ENCODE measurements at regions not wholly inside any gene's neighbourhood (a gene's known extent, or its start where the extent isn't known, plus 50 kb on each side); places are given as distances from the start of the nearest gene placed in this dataset.

DNA sequence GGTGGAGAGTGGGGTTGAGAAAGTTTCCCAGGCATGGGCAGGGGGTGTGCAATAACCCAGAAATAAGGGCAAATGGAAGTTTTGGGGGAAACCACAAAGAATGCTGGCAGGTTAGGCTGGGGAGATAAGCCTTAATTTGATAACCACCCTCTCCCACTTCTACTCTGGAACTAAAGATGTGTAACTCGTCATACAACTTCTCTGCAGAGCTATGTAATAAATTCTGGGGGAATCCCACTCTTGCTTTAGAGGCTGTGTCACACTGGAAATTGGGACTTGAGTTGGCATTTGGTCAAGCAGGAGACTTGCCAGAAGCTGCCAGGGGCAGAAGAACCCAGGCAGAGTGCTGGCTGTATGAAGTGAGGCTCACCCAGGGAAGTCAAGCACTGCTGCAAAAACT, 170.9 kb upstream of the CPEB2 start:
- H3K9me3 ChIP-seq (ENCODE audit: insufficient read depth, low read depth, low read length), result no peaks in the 10 kb centered on the region
- H2AFZ ChIP-seq (ENCODE audit: insufficient read depth, low read length, poor library complexity), result no peak overlapping the region
- H4K91ac ChIP-seq (ENCODE audit: low read depth, low read length), result no peak overlapping the region
- H3K4me2 ChIP-seq (ENCODE audit: low read length), result no peak overlapping the region
- H3K18ac ChIP-seq (ENCODE audit: low read length), result no peak overlapping the region
- no peaks in the 10 kb centered on the region for H3K27me3 ChIP-seq (ENCODE audit: insufficient read depth, low read length)
- H3K4me3 ChIP-seq (ENCODE audit: low read depth, low read length), result no peak overlapping the region
- no peaks in the 10 kb centered on the region for H3K79me1 ChIP-seq (ENCODE audit: low read length)
- no peak overlapping the region for H3K9ac ChIP-seq (ENCODE audit: low read length)
- H4K8ac ChIP-seq (ENCODE audit: low read depth, low read length), result no peak overlapping the region
- no peak overlapping the region for H3K27ac ChIP-seq (ENCODE audit: low read depth, low read length)
- H2BK12ac ChIP-seq (ENCODE audit: low read length), result no peak overlapping the region
- H2BK120ac ChIP-seq (ENCODE audit: insufficient read depth, low read length, poor library complexity), result no peak overlapping the region
- H2AK5ac ChIP-seq (ENCODE audit: low read length), result no peak overlapping the region
- no peak overlapping the region for H3K23ac ChIP-seq (ENCODE audit: low read length)
- H3K79me2 ChIP-seq (ENCODE audit: control insufficient read depth, insufficient read depth, low read length, poor library complexity), result no peaks in the 10 kb centered on the region
- H3K14ac ChIP-seq (ENCODE audit: low read length), result no peak overlapping the region
- peaks cover 0 to 5% of the 10 kb centered on the region in 2 experiments for H3K4me1 ChIP-seq (ENCODE audit: control insufficient read depth in 1 of 2, insufficient read depth in 2 of 2, low read length in 2 of 2)
- no CpG with 5 or more reads among the region's 1 CpG for WGBS (ENCODE audit: extremely low coverage, insufficient coverage, insufficient read length)
- no peak overlapping the region for H3K4ac ChIP-seq (ENCODE audit: low read depth, low read length)
- no peaks in the 10 kb centered on the region for H3K36me3 ChIP-seq (ENCODE audit: control insufficient read depth in 1 of 2, insufficient read depth in 2 of 2, low read length in 2 of 2)
- DNase-seq, result no peak
- H2BK5ac ChIP-seq (ENCODE audit: low read depth, low read length, poor library complexity), result no peak overlapping the region
- no peak overlapping the region for H4K12ac ChIP-seq (ENCODE audit: low read depth, low read length)

GRCh38 chr4:14833053-14833452, 169.2 kb upstream of the CPEB2 start:
- Histone ChIP-seq H3K27ac (ENCODE audit: low read depth, low read length) (no peak overlapping the region), H2BK120ac (ENCODE audit: insufficient read depth, low read length, poor library complexity) (no peak overlapping the region), H3K9ac (ENCODE audit: low read length) (peak overlapping the region; percentile 39), H4K12ac (ENCODE audit: low read depth, low read length) (no peak overlapping the region), H2AK5ac (ENCODE audit: low read length) (no peak overlapping the region), H4K91ac (ENCODE audit: low read depth, low read length) (no peak overlapping the region), H3K23ac (ENCODE audit: low read length) (no peak overlapping the region), H3K79me2 (ENCODE audit: control insufficient read depth, insufficient read depth, low read length, poor library complexity) (no peaks in the 10 kb centered on the region), H3K14ac (ENCODE audit: low read length) (no peak overlapping the region), H4K8ac (ENCODE audit: low read depth, low read length) (no peak overlapping the region), H2BK5ac (ENCODE audit: low read depth, low read length, poor library complexity) (no peak overlapping the region), H3K4ac (ENCODE audit: low read depth, low read length) (no peak overlapping the region), H2BK12ac (ENCODE audit: low read length) (no peak overlapping the region), H3K4me3 (ENCODE audit: low read depth, low read length) (no peak overlapping the region), H3K79me1 (ENCODE audit: low read length) (no peaks in the 10 kb centered on the region), H3K4me1 (ENCODE audit: control insufficient read depth in 1 of 2, insufficient read depth in 2 of 2, low read length in 2 of 2) (peaks cover 0 to 5% of the 10 kb centered on the region in 2 experiments), H3K4me2 (ENCODE audit: low read length) (no peak overlapping the region), H3K18ac (ENCODE audit: low read length) (no peak overlapping the region), H3K27me3 (ENCODE audit: insufficient read depth, low read length) (no peaks in the 10 kb centered on the region), H3K36me3 (ENCODE audit: control insufficient read depth in 1 of 2, insufficient read depth in 2 of 2, low read length in 2 of 2) (no peaks in the 10 kb centered on the region), H2AFZ (ENCODE audit: insufficient read depth, low read length, poor library complexity) (no peak overlapping the region), H3K9me3 (ENCODE audit: insufficient read depth, low read depth, low read length) (no peaks in the 10 kb centered on the region)
- no peak for DNase-seq
- no CpG with 5 or more reads among the region's 5 CpGs for WGBS (ENCODE audit: extremely low coverage, insufficient coverage, insufficient read length)

DNA sequence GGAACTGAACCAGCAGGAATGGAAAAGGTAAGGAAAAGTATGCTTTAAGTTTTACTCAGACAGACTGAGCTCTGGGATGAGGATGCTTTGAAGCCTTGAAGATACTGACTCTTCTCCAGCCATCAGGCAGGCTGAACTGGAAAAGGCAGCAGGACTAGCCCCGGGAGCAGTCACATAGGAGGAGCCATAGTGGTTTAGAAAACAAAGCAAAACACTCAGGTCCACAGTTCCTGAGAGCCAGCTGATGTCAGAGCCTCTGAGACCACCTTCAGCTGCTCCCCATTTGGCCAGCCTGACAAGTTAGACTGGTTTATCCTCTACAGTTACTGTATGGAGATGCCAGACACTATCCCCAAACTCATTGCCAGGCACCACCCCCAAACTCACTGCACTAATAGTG, 167.9 kb upstream of the CPEB2 start:
- no peak overlapping the region for H3K4me3 ChIP-seq (ENCODE audit: low read depth, low read length)
- WGBS (ENCODE audit: extremely low coverage, insufficient coverage, insufficient read length), result no CpG with 5 or more reads among the region's 1 CpG
- H3K23ac ChIP-seq (ENCODE audit: low read length), result no peak overlapping the region

DNA sequence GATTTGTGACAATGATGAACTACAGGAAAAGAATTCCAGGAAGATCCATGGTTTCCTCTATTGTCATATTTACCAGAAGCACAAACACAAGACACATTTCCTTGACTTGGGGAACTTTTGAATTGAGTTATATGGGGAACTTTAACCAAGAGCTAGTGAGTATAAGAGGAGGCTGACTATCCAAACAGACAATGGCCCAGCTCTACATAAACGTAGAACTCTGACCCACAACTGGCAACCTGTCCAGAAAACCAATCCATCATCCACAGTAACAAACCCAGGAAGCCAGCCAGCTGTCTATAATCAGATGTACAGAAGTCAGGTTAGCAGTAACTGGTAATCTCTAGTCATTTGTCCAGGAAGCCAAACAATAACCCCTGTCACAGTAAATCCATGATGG, 167.0 kb upstream of the CPEB2 start:
- no peak overlapping the region for H4K12ac ChIP-seq (ENCODE audit: low read depth, low read length)
- no peak overlapping the region for H3K4me2 ChIP-seq (ENCODE audit: low read length)
- WGBS (ENCODE audit: extremely low coverage, insufficient coverage, insufficient read length), result no CpG with 5 or more reads among the region's 1 CpG
- no peak overlapping the region for H3K23ac ChIP-seq (ENCODE audit: low read length)
- H2BK5ac ChIP-seq (ENCODE audit: low read depth, low read length, poor library complexity), result no peak overlapping the region
- H3K9me3 ChIP-seq (ENCODE audit: insufficient read depth, low read depth, low read length), result no peaks in the 10 kb centered on the region
- H3K36me3 ChIP-seq (ENCODE audit: control insufficient read depth in 1 of 2, insufficient read depth in 2 of 2, low read length in 2 of 2), result no peaks in the 10 kb centered on the region
- no peaks in the 10 kb centered on the region for H3K79me2 ChIP-seq (ENCODE audit: control insufficient read depth, insufficient read depth, low read length, poor library complexity)
- H4K8ac ChIP-seq (ENCODE audit: low read depth, low read length), result no peak overlapping the region
- H3K79me1 ChIP-seq (ENCODE audit: low read length), result no peaks in the 10 kb centered on the region
- H4K91ac ChIP-seq (ENCODE audit: low read depth, low read length), result no peak overlapping the region
- no peaks in the 10 kb centered on the region for H3K27me3 ChIP-seq (ENCODE audit: insufficient read depth, low read length)
- no peak overlapping the region for H3K9ac ChIP-seq (ENCODE audit: low read length)
- H3K18ac ChIP-seq (ENCODE audit: low read length), result no peak overlapping the region
- no peak overlapping the region for H3K14ac ChIP-seq (ENCODE audit: low read length)
- no peak overlapping the region for H2AFZ ChIP-seq (ENCODE audit: insufficient read depth, low read length, poor library complexity)
- H3K27ac ChIP-seq (ENCODE audit: low read depth, low read length), result no peak overlapping the region
- H3K4ac ChIP-seq (ENCODE audit: low read depth, low read length), result no peak overlapping the region
- H3K4me1 ChIP-seq (ENCODE audit: control insufficient read depth in 1 of 2, insufficient read depth in 2 of 2, low read length in 2 of 2), result peaks cover 0 to 5% of the 10 kb centered on the region in 2 experiments
- no peak overlapping the region for H2BK12ac ChIP-seq (ENCODE audit: low read length)
- H3K4me3 ChIP-seq (ENCODE audit: low read depth, low read length), result no peak overlapping the region
- no peak overlapping the region for H2BK120ac ChIP-seq (ENCODE audit: insufficient read depth, low read length, poor library complexity)
- H2AK5ac ChIP-seq (ENCODE audit: low read length), result no peak overlapping the region
- no peak for DNase-seq

More for the DNA sequence above, 167.9 kb upstream of the CPEB2 start:
- DNase-seq, result no peak
- H4K8ac ChIP-seq (ENCODE audit: low read depth, low read length), result no peak overlapping the region
- no peak overlapping the region for H3K9ac ChIP-seq (ENCODE audit: low read length)
- no peaks in the 10 kb centered on the region for H3K79me2 ChIP-seq (ENCODE audit: control insufficient read depth, insufficient read depth, low read length, poor library complexity)
- H3K4me2 ChIP-seq (ENCODE audit: low read length), result no peak overlapping the region
- no peak overlapping the region for H2AK5ac ChIP-seq (ENCODE audit: low read length)
- H2AFZ ChIP-seq (ENCODE audit: insufficient read depth, low read length, poor library complexity), result no peak overlapping the region
- no peak overlapping the region for H4K91ac ChIP-seq (ENCODE audit: low read depth, low read length)
- no peak overlapping the region for H2BK120ac ChIP-seq (ENCODE audit: insufficient read depth, low read length, poor library complexity)
- H3K79me1 ChIP-seq (ENCODE audit: low read length), result no peaks in the 10 kb centered on the region
- H3K9me3 ChIP-seq (ENCODE audit: insufficient read depth, low read depth, low read length), result no peaks in the 10 kb centered on the region
- H3K27me3 ChIP-seq (ENCODE audit: insufficient read depth, low read length), result no peaks in the 10 kb centered on the region
- H3K36me3 ChIP-seq (ENCODE audit: control insufficient read depth in 1 of 2, insufficient read depth in 2 of 2, low read length in 2 of 2), result no peaks in the 10 kb centered on the region
- no peak overlapping the region for H3K14ac ChIP-seq (ENCODE audit: low read length)
- peaks cover 0 to 5% of the 10 kb centered on the region in 2 experiments for H3K4me1 ChIP-seq (ENCODE audit: control insufficient read depth in 1 of 2, insufficient read depth in 2 of 2, low read length in 2 of 2)
- H3K27ac ChIP-seq (ENCODE audit: low read depth, low read length), result no peak overlapping the region
- H2BK12ac ChIP-seq (ENCODE audit: low read length), result no peak overlapping the region
- no peak overlapping the region for H4K12ac ChIP-seq (ENCODE audit: low read depth, low read length)
- H3K18ac ChIP-seq (ENCODE audit: low read length), result no peak overlapping the region
- no peak overlapping the region for H3K4ac ChIP-seq (ENCODE audit: low read depth, low read length)
- H2BK5ac ChIP-seq (ENCODE audit: low read depth, low read length, poor library complexity), result no peak overlapping the region

Measured in trophoblast cell (in vitro differentiated cells and primary cell).